Skeletal muscle satellite cell (primary cell): ENCODE measurements at regions not wholly inside any gene's neighbourhood (a gene's known extent, or its start where the extent isn't known, plus 50 kb on each side); places are given as distances from the start of the nearest gene placed in this dataset.

Experiments used
- H3K27me3 ChIP-seq: 2 replicates; pipeline ENCODE4 v1.7.0; 2013; ENCODE audit warnings: low read length; ENCODE audit not compliant: control insufficient read depth, insufficient read depth
- H3K36me3 ChIP-seq: 2 replicates; pipeline ENCODE4 v1.7.0; 2013; ENCODE audit warnings: mild to moderate bottlenecking, control low read depth, low read length; ENCODE audit not compliant: insufficient read depth
- H3K4me1 ChIP-seq: 2 replicates; pipeline ENCODE4 v1.7.0; 2013; ENCODE audit warnings: low read length; ENCODE audit not compliant: control insufficient read depth, insufficient read depth
- H3K4me2 ChIP-seq: 2 replicates; pipeline ENCODE4 v1.7.0; 2013; ENCODE audit warnings: mild to moderate bottlenecking, low read length
- H3K4me3 ChIP-seq: 2 replicates; pipeline ENCODE4 v1.7.0; 2013; ENCODE audit warnings: low read length
- H3K9ac ChIP-seq: 2 replicates; pipeline ENCODE4 v1.7.0; 2013; ENCODE audit warnings: mild to moderate bottlenecking, low read depth, low read length, moderate library complexity
- H3K9me3 ChIP-seq: replicated peaks from 2 replicates; pipeline ENCODE4 v1.7.0; 2013; ENCODE audit warnings: mild to moderate bottlenecking, control low read depth, low read length

GRCh38 chr6:23704479-23705052 is 421.4 kb upstream of the NRSN1 start:
- no peak overlapping the region for H3K4me2 ChIP-seq
- H3K27me3 ChIP-seq = no peaks in the 10 kb centered on the region
- H3K9me3 ChIP-seq = no peaks in the 10 kb centered on the region

GRCh38 chr6:23705697-23706096 is 420.3 kb upstream of the NRSN1 start:
- no peak overlapping the region for H3K9ac ChIP-seq
- no peaks in the 10 kb centered on the region for H3K9me3 ChIP-seq
- no peaks in the 10 kb centered on the region for H3K36me3 ChIP-seq
- H3K4me2 ChIP-seq = no peak overlapping the region
- H3K4me3 ChIP-seq = no peak overlapping the region
- no peaks in the 10 kb centered on the region for H3K4me1 ChIP-seq
- H3K27me3 ChIP-seq = no peaks in the 10 kb centered on the region

More at GRCh38 chr6:23704479-23705052, 421.4 kb upstream of the NRSN1 start:
- Histone ChIP-seq H3K36me3 (no peaks in the 10 kb centered on the region), H3K4me3 (no peak overlapping the region), H3K4me1 (no peaks in the 10 kb centered on the region), H3K9ac (no peak overlapping the region)

GRCh38 chr6:23712756-23713155 is 413.3 kb upstream of the NRSN1 start:
- Histone ChIP-seq H3K9me3 (no peaks in the 10 kb centered on the region), H3K4me3 (no peak overlapping the region), H3K27me3 (no peaks in the 10 kb centered on the region), H3K4me1 (no peaks in the 10 kb centered on the region), H3K9ac (no peak overlapping the region), H3K4me2 (no peak overlapping the region), H3K36me3 (no peaks in the 10 kb centered on the region)

DNA sequence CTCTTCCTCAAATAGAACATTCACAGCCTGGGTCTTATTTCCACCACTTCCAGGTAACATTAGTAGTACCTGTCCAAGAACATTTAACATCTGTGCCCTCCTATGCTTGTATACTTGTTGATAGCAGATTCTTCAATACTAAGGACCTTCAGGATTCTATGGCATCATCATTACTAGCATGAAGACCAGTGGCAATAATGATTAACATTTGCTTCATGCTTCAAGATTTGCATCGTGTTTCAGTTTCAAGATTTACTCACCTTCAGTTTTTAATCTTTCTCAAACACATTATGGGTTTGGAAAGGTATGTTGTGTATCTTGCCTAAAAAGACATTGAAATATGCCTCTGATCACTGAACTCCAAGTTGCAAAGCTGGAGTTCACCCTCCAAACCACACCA is 412.8 kb upstream of the NRSN1 start:
- Histone ChIP-seq H3K9ac (no peak overlapping the region), H3K4me3 (no peak overlapping the region), H3K4me1 (no peaks in the 10 kb centered on the region)

GRCh38 chr6:23728707-23729106 is 397.3 kb upstream of the NRSN1 start:
- Histone ChIP-seq H3K9me3 (no peaks in the 10 kb centered on the region), H3K27me3 (no peaks in the 10 kb centered on the region), H3K4me1 (no peaks in the 10 kb centered on the region), H3K36me3 (no peaks in the 10 kb centered on the region), H3K4me3 (no peak overlapping the region), H3K4me2 (no peak overlapping the region), H3K9ac (no peak overlapping the region)

More for the DNA sequence above, 412.8 kb upstream of the NRSN1 start:
- Histone ChIP-seq H3K4me2 (no peak overlapping the region), H3K9me3 (no peaks in the 10 kb centered on the region), H3K27me3 (no peaks in the 10 kb centered on the region), H3K36me3 (no peaks in the 10 kb centered on the region)

DNA sequence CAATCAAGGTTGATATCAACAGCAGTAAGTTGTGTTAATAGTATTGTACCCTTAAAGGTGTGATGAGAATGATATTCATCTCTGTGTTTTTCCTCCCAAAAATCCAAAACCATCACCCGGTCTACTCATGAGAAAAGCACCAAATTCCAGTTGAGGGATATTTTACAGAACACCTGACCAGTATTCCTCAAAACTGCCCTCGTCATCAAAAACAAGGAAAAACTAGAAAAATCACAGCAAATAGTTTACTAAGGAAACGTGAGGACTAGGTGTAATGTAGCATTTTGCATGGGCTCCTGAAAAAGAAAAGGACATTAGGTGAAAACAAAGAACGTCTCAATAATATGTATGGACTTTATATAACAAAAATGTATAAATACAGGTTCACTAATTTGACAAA is 394.4 kb upstream of the NRSN1 start:
- Histone ChIP-seq H3K4me2 (no peak overlapping the region), H3K36me3 (no peaks in the 10 kb centered on the region), H3K9ac (no peak overlapping the region), H3K9me3 (no peaks in the 10 kb centered on the region), H3K4me3 (no peak overlapping the region), H3K27me3 (no peaks in the 10 kb centered on the region), H3K4me1 (no peaks in the 10 kb centered on the region)

- H3K36me3 ChIP-seq = no peaks in the 10 kb centered on the region
- no peak overlapping the region for H3K4me2 ChIP-seq
- no peak overlapping the region for H3K9ac ChIP-seq
- no peaks in the 10 kb centered on the region for H3K4me1 ChIP-seq
- no peaks in the 10 kb centered on the region for H3K9me3 ChIP-seq
- no peak overlapping the region for H3K4me3 ChIP-seq
- H3K27me3 ChIP-seq = no peaks in the 10 kb centered on the region
These were observed 393.5 kb upstream of the NRSN1 start for GRCh38 chr6:23732521-23732920.

GRCh38 chr6:23735151-23735550 is 390.9 kb upstream of the NRSN1 start:
- Histone ChIP-seq H3K27me3 (no peaks in the 10 kb centered on the region), H3K4me1 (no peaks in the 10 kb centered on the region), H3K9me3 (no peaks in the 10 kb centered on the region), H3K4me3 (no peak overlapping the region), H3K9ac (no peak overlapping the region), H3K36me3 (no peaks in the 10 kb centered on the region), H3K4me2 (no peak overlapping the region)

- H3K4me1 ChIP-seq = no peaks in the 10 kb centered on the region
- no peak overlapping the region for H3K9ac ChIP-seq
- H3K36me3 ChIP-seq = no peaks in the 10 kb centered on the region
- no peak overlapping the region for H3K4me2 ChIP-seq
- H3K27me3 ChIP-seq = no peaks in the 10 kb centered on the region
- no peak overlapping the region for H3K4me3 ChIP-seq
- H3K9me3 ChIP-seq = no peaks in the 10 kb centered on the region
These were observed 389.4 kb upstream of the NRSN1 start for GRCh38 chr6:23736577-23736976.

GRCh38 chr6:23747239-23747638 is 378.8 kb upstream of the NRSN1 start:
- Histone ChIP-seq H3K36me3 (no peaks in the 10 kb centered on the region), H3K9ac (no peak overlapping the region), H3K4me1 (no peaks in the 10 kb centered on the region), H3K4me3 (no peak overlapping the region), H3K27me3 (no peaks in the 10 kb centered on the region), H3K9me3 (no peaks in the 10 kb centered on the region), H3K4me2 (no peak overlapping the region)

- Histone ChIP-seq H3K9ac (no peak overlapping the region), H3K4me1 (no peaks in the 10 kb centered on the region), H3K27me3 (no peaks in the 10 kb centered on the region), H3K36me3 (no peaks in the 10 kb centered on the region), H3K9me3 (no peaks in the 10 kb centered on the region), H3K4me2 (no peak overlapping the region), H3K4me3 (no peak overlapping the region)
These were observed 373.6 kb upstream of the NRSN1 start for GRCh38 chr6:23752414-23752813.

- Histone ChIP-seq H3K27me3 (no peaks in the 10 kb centered on the region), H3K4me1 (no peaks in the 10 kb centered on the region), H3K4me3 (no peak overlapping the region), H3K9me3 (no peaks in the 10 kb centered on the region), H3K9ac (no peak overlapping the region), H3K4me2 (no peak overlapping the region), H3K36me3 (no peaks in the 10 kb centered on the region)
These were observed 371.8 kb upstream of the NRSN1 start for GRCh38 chr6:23754197-23754596.
